ENCODE measurements at regions not wholly inside any gene's neighbourhood (a gene's known extent, or its start where the extent isn't known, plus 50 kb on each side); places are given as distances from the start of the nearest gene placed in this dataset.

DNA sequence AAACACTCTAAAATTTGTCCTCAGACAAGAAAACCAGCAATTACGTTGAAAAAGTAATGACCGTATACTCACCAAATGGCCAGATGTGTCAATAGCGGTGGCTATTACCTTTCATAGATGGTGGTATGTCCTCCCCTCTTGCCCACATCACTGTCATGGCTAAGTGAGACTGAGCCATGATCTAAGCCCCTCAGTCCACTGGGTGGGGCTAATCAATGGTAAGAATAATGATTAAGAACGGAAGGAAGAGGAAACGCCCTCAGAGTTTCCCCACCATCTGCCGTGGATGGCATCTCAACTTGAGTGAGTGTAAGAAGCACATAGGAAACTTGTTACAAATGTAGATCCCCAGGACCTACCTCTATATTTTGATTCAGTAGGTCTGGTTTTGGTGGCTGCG is 65.8 kb upstream of the EFEMP1 start:
- DNase-seq (ENCODE audit: low spot score): no peak
- no peak overlapping the region for H3K27ac ChIP-seq (ENCODE audit: poor library complexity, severe bottlenecking)
- no peaks in the 10 kb centered on the region for H3K9me3 ChIP-seq (ENCODE audit: severe bottlenecking)
- H3K27me3 ChIP-seq (ENCODE audit: insufficient read depth, poor library complexity, severe bottlenecking): no peaks in the 10 kb centered on the region
- H3K4me3 ChIP-seq (ENCODE audit: severe bottlenecking): no peak overlapping the region
- no peak for TF ChIP-seq CTCF (IDR thresholded peaks at IDR 0.05; ENCODE audit: poor library complexity, severe bottlenecking)
- H3K4me1 ChIP-seq (ENCODE audit: insufficient read depth, poor library complexity, severe bottlenecking): peaks cover 21% of the 10 kb centered on the region
- no peak for ATAC-seq (ENCODE audit: low read depth)
- no peaks in the 10 kb centered on the region for H3K36me3 ChIP-seq (ENCODE audit: low read depth)

DNA sequence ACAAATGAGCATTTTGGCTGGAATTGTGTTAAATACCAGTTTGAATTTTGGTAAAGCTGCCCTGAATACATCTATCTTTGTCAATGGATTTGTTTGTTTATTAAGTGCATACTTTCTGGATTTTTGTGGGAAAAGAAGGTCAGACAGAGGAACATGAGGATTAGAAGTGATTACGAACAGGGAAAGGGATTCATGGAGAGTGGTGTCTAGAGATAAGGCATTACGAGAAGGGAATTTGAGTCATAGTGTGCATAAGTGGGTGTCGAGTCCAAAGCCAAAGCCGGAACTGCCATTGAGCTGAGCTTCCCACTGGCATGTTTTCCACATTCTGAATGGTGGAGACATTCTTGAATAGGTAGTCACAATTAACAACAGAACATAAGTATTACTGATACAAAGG is 68.9 kb upstream of the EFEMP1 start:
- Histone ChIP-seq H3K4me1 (ENCODE audit: insufficient read depth, poor library complexity, severe bottlenecking) (peaks cover 38% of the 10 kb centered on the region), H3K27ac (ENCODE audit: poor library complexity, severe bottlenecking) (peak overlapping the region; percentile 96), H3K27me3 (ENCODE audit: insufficient read depth, poor library complexity, severe bottlenecking) (no peaks in the 10 kb centered on the region), H3K36me3 (ENCODE audit: low read depth) (no peaks in the 10 kb centered on the region), H3K4me3 (ENCODE audit: severe bottlenecking) (no peak overlapping the region), H3K9me3 (ENCODE audit: severe bottlenecking) (no peaks in the 10 kb centered on the region)
- DNase-seq (ENCODE audit: low spot score) (peak; percentile 85), ATAC-seq (ENCODE audit: low read depth) (peak; percentile 98)
- no peak for TF ChIP-seq CTCF (IDR thresholded peaks at IDR 0.05; ENCODE audit: poor library complexity, severe bottlenecking)

DNA sequence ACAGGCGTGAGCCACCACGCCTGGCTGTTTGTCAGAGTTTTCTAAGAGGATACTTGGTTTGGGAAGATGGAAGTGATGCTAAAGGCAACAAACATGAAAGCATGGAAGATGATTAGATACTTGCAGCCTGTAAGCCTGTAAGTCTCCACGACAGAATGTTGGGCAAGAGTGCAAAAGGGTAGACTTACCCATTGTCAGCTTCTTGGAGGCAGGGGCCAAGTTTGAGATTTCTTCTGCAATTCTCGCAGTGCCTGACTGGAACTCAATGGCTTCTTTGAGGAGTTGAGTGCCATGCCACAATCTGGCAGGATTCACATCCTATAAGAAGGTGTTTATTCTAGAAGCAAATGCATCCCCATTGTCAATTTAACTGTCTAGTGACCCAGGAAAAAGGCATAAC is 70.1 kb upstream of the EFEMP1 start:
- no peak overlapping the region for H3K4me3 ChIP-seq (ENCODE audit: severe bottlenecking)
- DNase-seq (ENCODE audit: low spot score): no peak
- no peaks in the 10 kb centered on the region for H3K27me3 ChIP-seq (ENCODE audit: insufficient read depth, poor library complexity, severe bottlenecking)
- no peak for TF ChIP-seq CTCF (IDR thresholded peaks at IDR 0.05; ENCODE audit: poor library complexity, severe bottlenecking)
- no peak for ATAC-seq (ENCODE audit: low read depth)
- no peaks in the 10 kb centered on the region for H3K9me3 ChIP-seq (ENCODE audit: severe bottlenecking)
- H3K36me3 ChIP-seq (ENCODE audit: low read depth): no peaks in the 10 kb centered on the region
- H3K27ac ChIP-seq (ENCODE audit: poor library complexity, severe bottlenecking): peak overlapping the region; percentile 96
- H3K4me1 ChIP-seq (ENCODE audit: insufficient read depth, poor library complexity, severe bottlenecking): peaks cover 38% of the 10 kb centered on the region

GRCh38 chr2:55995211-55995610 is 71.6 kb upstream of the EFEMP1 start:
- H3K4me3 ChIP-seq (ENCODE audit: severe bottlenecking): no peak overlapping the region

More at GRCh38 chr2:55995211-55995610, 71.6 kb upstream of the EFEMP1 start:
- ATAC-seq (ENCODE audit: low read depth) (no peak), DNase-seq (ENCODE audit: low spot score) (no peak)
- H3K36me3 ChIP-seq (ENCODE audit: low read depth): no peaks in the 10 kb centered on the region
- H3K27ac ChIP-seq (ENCODE audit: poor library complexity, severe bottlenecking): peak overlapping the region; percentile 96
- H3K9me3 ChIP-seq (ENCODE audit: severe bottlenecking): no peaks in the 10 kb centered on the region
- TF ChIP-seq CTCF (IDR thresholded peaks at IDR 0.05; ENCODE audit: poor library complexity, severe bottlenecking): no peak
- H3K27me3 ChIP-seq (ENCODE audit: insufficient read depth, poor library complexity, severe bottlenecking): no peaks in the 10 kb centered on the region
- peaks cover 38% of the 10 kb centered on the region for H3K4me1 ChIP-seq (ENCODE audit: insufficient read depth, poor library complexity, severe bottlenecking)
